HEK293 (cell line): ENCODE measurements at regions not wholly inside any gene's neighbourhood (a gene's known extent, or its start where the extent isn't known, plus 50 kb on each side); places are given as distances from the start of the nearest gene placed in this dataset.

ENCODE experiments used
- SETDB1 ChIP-seq: IDR thresholded peaks from one replicate; pipeline ENCODE4 v1.6.1; 2017; ENCODE audit warnings: mild to moderate bottlenecking, low read length, moderate library complexity, mixed read lengths; ENCODE audit not compliant: insufficient read length
- ZNF510 ChIP-seq: fragments of 450-650 bp; formaldehyde crosslinking; IDR thresholded peaks from 2 replicates; pipeline ENCODE4 v1.5.1; 2018; ENCODE audit warnings: mild to moderate bottlenecking, missing genetic modification characterization, missing biosample characterization; ENCODE audit not compliant: insufficient replicate concordance
- ZNF830 ChIP-seq: fragments of 450-650 bp; IDR thresholded peaks from 2 replicates; pipeline ENCODE4 v1.5.0; 2018; ENCODE audit warnings: missing biosample characterization, missing genetic modification characterization, low read depth, mild to moderate bottlenecking, moderate library complexity
- TF ChIP-seq, protein P1 (sequence below): fragments of 450-650 bp; formaldehyde crosslinking; IDR thresholded peaks from 2 replicates; pipeline ENCODE4 v1.5.1; 2016; ENCODE audit warnings: missing biosample characterization, missing genetic modification characterization
- TF ChIP-seq, protein P2 (sequence below): fragments of 450-650 bp; formaldehyde crosslinking; IDR thresholded peaks from 2 replicates; pipeline ENCODE4 v1.5.1; 2016; ENCODE audit warnings: missing biosample characterization, missing genetic modification characterization

DNA sequence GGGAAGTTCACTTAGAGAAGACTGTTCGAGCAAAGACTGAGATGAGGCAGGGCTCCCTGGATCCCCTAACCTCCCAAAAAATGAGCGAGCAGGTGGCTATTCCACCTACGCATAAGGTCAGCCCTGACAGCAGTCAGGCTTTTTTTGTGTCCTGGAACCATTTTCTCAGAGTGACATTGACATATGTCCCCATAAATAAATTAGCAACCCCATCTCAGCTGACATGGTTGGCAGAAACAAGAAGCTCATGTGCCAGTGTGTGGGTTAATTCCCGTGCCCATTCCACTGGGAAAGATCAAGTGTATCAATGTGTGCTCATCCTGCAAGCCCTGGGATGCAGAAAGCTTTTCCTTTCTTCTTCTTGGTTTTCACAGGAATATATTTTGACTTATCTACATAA, 740.4 kb upstream of the CELF4 start:
- TF ChIP-seq ZNF510 (tag by site-specific recombination) (no peak), ZNF830 (tag by site-specific recombination) (no peak), SETDB1 (no peak)
- TF ChIP-seq, protein P1, sequence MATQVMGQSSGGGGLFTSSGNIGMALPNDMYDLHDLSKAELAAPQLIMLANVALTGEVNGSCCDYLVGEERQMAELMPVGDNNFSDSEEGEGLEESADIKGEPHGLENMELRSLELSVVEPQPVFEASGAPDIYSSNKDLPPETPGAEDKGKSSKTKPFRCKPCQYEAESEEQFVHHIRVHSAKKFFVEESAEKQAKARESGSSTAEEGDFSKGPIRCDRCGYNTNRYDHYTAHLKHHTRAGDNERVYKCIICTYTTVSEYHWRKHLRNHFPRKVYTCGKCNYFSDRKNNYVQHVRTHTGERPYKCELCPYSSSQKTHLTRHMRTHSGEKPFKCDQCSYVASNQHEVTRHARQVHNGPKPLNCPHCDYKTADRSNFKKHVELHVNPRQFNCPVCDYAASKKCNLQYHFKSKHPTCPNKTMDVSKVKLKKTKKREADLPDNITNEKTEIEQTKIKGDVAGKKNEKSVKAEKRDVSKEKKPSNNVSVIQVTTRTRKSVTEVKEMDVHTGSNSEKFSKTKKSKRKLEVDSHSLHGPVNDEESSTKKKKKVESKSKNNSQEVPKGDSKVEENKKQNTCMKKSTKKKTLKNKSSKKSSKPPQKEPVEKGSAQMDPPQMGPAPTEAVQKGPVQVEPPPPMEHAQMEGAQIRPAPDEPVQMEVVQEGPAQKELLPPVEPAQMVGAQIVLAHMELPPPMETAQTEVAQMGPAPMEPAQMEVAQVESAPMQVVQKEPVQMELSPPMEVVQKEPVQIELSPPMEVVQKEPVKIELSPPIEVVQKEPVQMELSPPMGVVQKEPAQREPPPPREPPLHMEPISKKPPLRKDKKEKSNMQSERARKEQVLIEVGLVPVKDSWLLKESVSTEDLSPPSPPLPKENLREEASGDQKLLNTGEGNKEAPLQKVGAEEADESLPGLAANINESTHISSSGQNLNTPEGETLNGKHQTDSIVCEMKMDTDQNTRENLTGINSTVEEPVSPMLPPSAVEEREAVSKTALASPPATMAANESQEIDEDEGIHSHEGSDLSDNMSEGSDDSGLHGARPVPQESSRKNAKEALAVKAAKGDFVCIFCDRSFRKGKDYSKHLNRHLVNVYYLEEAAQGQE (tag by site-specific recombination): no peak
- TF ChIP-seq, protein P2, sequence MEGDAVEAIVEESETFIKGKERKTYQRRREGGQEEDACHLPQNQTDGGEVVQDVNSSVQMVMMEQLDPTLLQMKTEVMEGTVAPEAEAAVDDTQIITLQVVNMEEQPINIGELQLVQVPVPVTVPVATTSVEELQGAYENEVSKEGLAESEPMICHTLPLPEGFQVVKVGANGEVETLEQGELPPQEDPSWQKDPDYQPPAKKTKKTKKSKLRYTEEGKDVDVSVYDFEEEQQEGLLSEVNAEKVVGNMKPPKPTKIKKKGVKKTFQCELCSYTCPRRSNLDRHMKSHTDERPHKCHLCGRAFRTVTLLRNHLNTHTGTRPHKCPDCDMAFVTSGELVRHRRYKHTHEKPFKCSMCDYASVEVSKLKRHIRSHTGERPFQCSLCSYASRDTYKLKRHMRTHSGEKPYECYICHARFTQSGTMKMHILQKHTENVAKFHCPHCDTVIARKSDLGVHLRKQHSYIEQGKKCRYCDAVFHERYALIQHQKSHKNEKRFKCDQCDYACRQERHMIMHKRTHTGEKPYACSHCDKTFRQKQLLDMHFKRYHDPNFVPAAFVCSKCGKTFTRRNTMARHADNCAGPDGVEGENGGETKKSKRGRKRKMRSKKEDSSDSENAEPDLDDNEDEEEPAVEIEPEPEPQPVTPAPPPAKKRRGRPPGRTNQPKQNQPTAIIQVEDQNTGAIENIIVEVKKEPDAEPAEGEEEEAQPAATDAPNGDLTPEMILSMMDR: no peak
